DOHH2 (cell line): ENCODE measurements at regions not wholly inside any gene's neighbourhood (a gene's known extent, or its start where the extent isn't known, plus 50 kb on each side); places are given as distances from the start of the nearest gene placed in this dataset.

ENCODE experiments used
- H3F3A ChIP-seq: fragments of 200-600 bp; sonication (generic), shearing (Covaris generic); 2 replicates; pipeline ENCODE4 v1.6.0; 2016; ENCODE audit warnings: antibody characterized with exemption, mild to moderate bottlenecking; ENCODE audit not compliant: control insufficient read depth, insufficient read depth
- H3K27ac ChIP-seq: fragments of 200-600 bp; sonication (generic); 2 replicates; pipeline ENCODE4 v1.5.1; 2014; ENCODE audit warnings: low read depth, mild to moderate bottlenecking, low read length, moderate library complexity
- H3K27me3 ChIP-seq: fragments of 200-600 bp; sonication (generic); 2 replicates; pipeline ENCODE4 v1.6.1; 2014; ENCODE audit warnings: mild to moderate bottlenecking, low read length, mixed read lengths; ENCODE audit not compliant: control insufficient read depth
- H3K36me3 ChIP-seq: fragments of 200-600 bp; sonication (generic); 2 replicates; pipeline ENCODE4 v1.6.1; 2014; ENCODE audit warnings: mild to moderate bottlenecking, low read length, moderate library complexity, mixed read lengths; ENCODE audit not compliant: control insufficient read depth
- H3K4me1 ChIP-seq: fragments of 200-600 bp; sonication (generic); 2 replicates; pipeline ENCODE4 v1.6.1; 2014; ENCODE audit warnings: mild to moderate bottlenecking, low read length, mixed read lengths; ENCODE audit not compliant: control insufficient read depth
- H3K4me2 ChIP-seq: fragments of 200-600 bp; sonication (generic); 2 replicates; pipeline ENCODE4 v1.6.0; 2014; ENCODE audit warnings: mild to moderate bottlenecking, low read length, moderate library complexity
- H3K4me3 ChIP-seq: fragments of 200-600 bp; sonication (generic); 2 replicates; pipeline ENCODE4 v1.5.1; 2014; ENCODE audit warnings: mild to moderate bottlenecking, low read length, mixed read lengths
- H3K79me2 ChIP-seq: fragments of 200-600 bp; sonication (generic); 2 replicates; pipeline ENCODE4 v1.6.1; 2014; ENCODE audit warnings: mild to moderate bottlenecking, low read length, mixed read lengths; ENCODE audit not compliant: control insufficient read depth
- H3K9me2 ChIP-seq: fragments of 200-600 bp; sonication (generic); replicated peaks from 2 replicates; pipeline ENCODE4 v1.6.1; 2014; ENCODE audit warnings: mild to moderate bottlenecking, low read length, mixed read lengths; ENCODE audit not compliant: control insufficient read depth
- H3K9me3 ChIP-seq: fragments of 200-600 bp; sonication (generic); 2 replicates; pipeline ENCODE4 v1.6.1; 2014; ENCODE audit warnings: antibody characterized with exemption, low read length, mixed read lengths; ENCODE audit not compliant: control insufficient read depth, insufficient read depth
- H4K20me1 ChIP-seq: fragments of 200-600 bp; sonication (generic); 2 replicates; pipeline ENCODE4 v1.6.0; 2014; ENCODE audit warnings: low read depth, mild to moderate bottlenecking, antibody characterized with exemption, low read length, moderate library complexity; ENCODE audit not compliant: control insufficient read depth, insufficient read depth
- EZH2phosphoT487 ChIP-seq: fragments of 200-600 bp; sonication (generic); IDR thresholded peaks from 2 replicates; pipeline ENCODE4 v1.6.1; 2017; ENCODE audit warnings: borderline replicate concordance, mild to moderate bottlenecking, antibody characterized with exemption, low read length, moderate library complexity, mixed read lengths
- TF ChIP-seq, protein P1 (sequence below): fragments of 200-600 bp; sonication (generic); IDR thresholded peaks from one replicate; pipeline ENCODE4 v1.5.1; 2014; ENCODE audit warnings: antibody characterized with exemption, mild to moderate bottlenecking, low read depth, low read length; ENCODE audit not compliant: poor library complexity, severe bottlenecking

- H3K4me1 ChIP-seq: no peaks in the 10 kb centered on the region
- H3K9me2 ChIP-seq: no peaks in the 10 kb centered on the region
- no peaks in the 10 kb centered on the region for H3F3A ChIP-seq
- H3K27ac ChIP-seq: no peak overlapping the region
- TF ChIP-seq, protein P1, sequence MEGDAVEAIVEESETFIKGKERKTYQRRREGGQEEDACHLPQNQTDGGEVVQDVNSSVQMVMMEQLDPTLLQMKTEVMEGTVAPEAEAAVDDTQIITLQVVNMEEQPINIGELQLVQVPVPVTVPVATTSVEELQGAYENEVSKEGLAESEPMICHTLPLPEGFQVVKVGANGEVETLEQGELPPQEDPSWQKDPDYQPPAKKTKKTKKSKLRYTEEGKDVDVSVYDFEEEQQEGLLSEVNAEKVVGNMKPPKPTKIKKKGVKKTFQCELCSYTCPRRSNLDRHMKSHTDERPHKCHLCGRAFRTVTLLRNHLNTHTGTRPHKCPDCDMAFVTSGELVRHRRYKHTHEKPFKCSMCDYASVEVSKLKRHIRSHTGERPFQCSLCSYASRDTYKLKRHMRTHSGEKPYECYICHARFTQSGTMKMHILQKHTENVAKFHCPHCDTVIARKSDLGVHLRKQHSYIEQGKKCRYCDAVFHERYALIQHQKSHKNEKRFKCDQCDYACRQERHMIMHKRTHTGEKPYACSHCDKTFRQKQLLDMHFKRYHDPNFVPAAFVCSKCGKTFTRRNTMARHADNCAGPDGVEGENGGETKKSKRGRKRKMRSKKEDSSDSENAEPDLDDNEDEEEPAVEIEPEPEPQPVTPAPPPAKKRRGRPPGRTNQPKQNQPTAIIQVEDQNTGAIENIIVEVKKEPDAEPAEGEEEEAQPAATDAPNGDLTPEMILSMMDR: no peak
- no peak for TF ChIP-seq EZH2phosphoT487
- H3K4me2 ChIP-seq: no peak overlapping the region
- H3K36me3 ChIP-seq: no peaks in the 10 kb centered on the region
- H3K9me3 ChIP-seq: no peaks in the 10 kb centered on the region
- no peaks in the 10 kb centered on the region for H3K27me3 ChIP-seq
- no peaks in the 10 kb centered on the region for H3K79me2 ChIP-seq
- no peaks in the 10 kb centered on the region for H4K20me1 ChIP-seq
- no peak overlapping the region for H3K4me3 ChIP-seq
Observed at GRCh38 chr15:93458597-93458996, 369.6 kb upstream of the RGMA start.

GRCh38 chr15:93454788-93455187 is 365.8 kb upstream of the RGMA start:
- Histone ChIP-seq H3K79me2 (no peaks in the 10 kb centered on the region), H3K9me2 (no peaks in the 10 kb centered on the region), H3K27me3 (no peaks in the 10 kb centered on the region), H4K20me1 (no peaks in the 10 kb centered on the region), H3K4me3 (no peak overlapping the region), H3K9me3 (no peaks in the 10 kb centered on the region), H3K4me2 (no peak overlapping the region), H3K36me3 (no peaks in the 10 kb centered on the region), H3K4me1 (no peaks in the 10 kb centered on the region), H3F3A (no peaks in the 10 kb centered on the region), H3K27ac (no peak overlapping the region)
- no peak for TF ChIP-seq EZH2phosphoT487
- TF ChIP-seq, protein P1: no peak

DNA sequence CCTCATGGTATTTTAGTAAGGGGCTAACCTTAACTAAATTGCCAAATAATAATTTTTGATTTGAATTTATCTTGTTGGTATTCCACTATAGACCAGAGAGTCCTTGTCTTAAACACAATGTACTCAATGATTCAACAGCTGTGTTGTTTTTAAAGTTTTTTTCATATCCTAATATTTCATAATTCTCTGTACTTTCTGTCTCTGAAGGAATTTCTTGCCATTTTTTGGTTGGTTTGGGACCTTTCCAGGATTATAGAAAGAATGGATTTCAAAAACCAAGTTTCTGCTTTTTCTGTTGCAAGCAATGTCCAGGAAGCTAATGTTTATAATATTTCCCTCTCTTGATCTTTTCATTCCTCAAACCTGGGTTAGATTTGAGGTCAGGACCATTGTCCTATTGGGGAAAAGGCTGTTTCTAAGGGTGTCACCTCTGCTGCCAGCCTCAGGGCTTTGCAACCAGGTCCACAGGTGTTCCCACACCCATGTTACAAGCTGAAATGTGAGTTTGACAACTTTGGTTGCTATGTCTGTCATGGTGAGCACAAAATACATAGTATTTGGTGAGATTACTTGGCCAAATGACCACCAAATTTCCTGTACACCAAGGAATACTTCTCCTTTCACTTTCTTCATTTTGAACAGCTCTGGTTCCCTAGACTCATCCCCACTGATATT is 363.7 kb upstream of the RGMA start:
- H3K9me2 ChIP-seq: no peaks in the 10 kb centered on the region
- no peaks in the 10 kb centered on the region for H3K36me3 ChIP-seq
- H3K79me2 ChIP-seq: no peaks in the 10 kb centered on the region
- TF ChIP-seq, protein P1: no peak
- no peak for TF ChIP-seq EZH2phosphoT487
- no peak overlapping the region for H3K4me2 ChIP-seq
- H4K20me1 ChIP-seq: no peaks in the 10 kb centered on the region
- H3K27me3 ChIP-seq: no peaks in the 10 kb centered on the region
- H3F3A ChIP-seq: no peaks in the 10 kb centered on the region
- no peak overlapping the region for H3K4me3 ChIP-seq
- H3K27ac ChIP-seq: no peak overlapping the region
- H3K9me3 ChIP-seq: no peaks in the 10 kb centered on the region
- H3K4me1 ChIP-seq: no peaks in the 10 kb centered on the region
